ENCODE measurements at regions not wholly inside any gene's neighbourhood (a gene's known extent, or its start where the extent isn't known, plus 50 kb on each side); places are given as distances from the start of the nearest gene placed in this dataset.

DNA sequence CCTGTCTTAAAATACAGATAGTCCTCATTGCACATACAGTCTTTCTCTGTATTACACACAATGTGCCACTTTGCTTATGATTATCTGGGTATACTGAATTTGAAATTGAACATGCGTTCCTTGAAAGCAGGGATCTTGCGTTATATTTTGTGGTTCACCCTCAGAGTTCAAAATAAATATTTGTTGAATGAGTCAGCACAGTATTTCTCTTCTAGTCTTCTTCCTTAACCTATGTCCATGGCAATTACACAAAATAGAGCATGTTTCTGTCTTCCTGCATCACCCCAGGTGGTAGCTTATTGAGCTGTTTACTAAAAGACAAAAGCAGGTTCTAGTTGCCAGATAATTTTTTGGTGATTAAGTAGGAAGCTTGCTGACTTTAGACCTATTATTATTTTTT is 272.9 kb upstream of the FERMT1 start:
- ATAC-seq (no peak), DNase-seq (ENCODE audit: low spot score) (no peak)
- Mint-ChIP-seq H3K4me1 (peaks cover 37% of the 10 kb centered on the region), H3K36me3 (no peaks in the 10 kb centered on the region), H3K4me3 (no peak overlapping the region), H3K9me3 (peaks cover 3% of the 10 kb centered on the region; the same call in 1 of the 2 replicates), H3K27ac (no peak overlapping the region), H3K27me3 (ENCODE audit: low read depth) (no peaks in the 10 kb centered on the region)
- TF ChIP-seq HMGA2 (CRISPR knock-in tag; IDR thresholded peaks at IDR 0.05) (no peak), NR2C2 (CRISPR knock-in tag; IDR thresholded peaks at IDR 0.05) (no peak), FOXK1 (CRISPR knock-in tag; IDR thresholded peaks at IDR 0.05) (no peak), OVOL2 (CRISPR knock-in tag; IDR thresholded peaks at IDR 0.05; ENCODE audit: borderline replicate concordance) (no peak), GABPB1 (CRISPR knock-in tag; IDR thresholded peaks at IDR 0.05) (no peak), CREM (CRISPR knock-in tag; IDR thresholded peaks at IDR 0.05) (no peak), SOX15 (CRISPR knock-in tag; IDR thresholded peaks at IDR 0.05) (no peak), ZNF317 (CRISPR knock-in tag; IDR thresholded peaks at IDR 0.05; ENCODE audit: borderline replicate concordance, low read depth) (no peak), ZNF423 (CRISPR knock-in tag; IDR thresholded peaks at IDR 0.05) (no peak), ZNF671 (CRISPR knock-in tag; IDR thresholded peaks at IDR 0.05) (no peak), JAZF1 (CRISPR knock-in tag; IDR thresholded peaks at IDR 0.05) (no peak), GRHL2 (CRISPR knock-in tag; IDR thresholded peaks at IDR 0.05; ENCODE audit: insufficient replicate concordance, severe bottlenecking) (no peak)
- TF ChIP-seq, protein P1, sequence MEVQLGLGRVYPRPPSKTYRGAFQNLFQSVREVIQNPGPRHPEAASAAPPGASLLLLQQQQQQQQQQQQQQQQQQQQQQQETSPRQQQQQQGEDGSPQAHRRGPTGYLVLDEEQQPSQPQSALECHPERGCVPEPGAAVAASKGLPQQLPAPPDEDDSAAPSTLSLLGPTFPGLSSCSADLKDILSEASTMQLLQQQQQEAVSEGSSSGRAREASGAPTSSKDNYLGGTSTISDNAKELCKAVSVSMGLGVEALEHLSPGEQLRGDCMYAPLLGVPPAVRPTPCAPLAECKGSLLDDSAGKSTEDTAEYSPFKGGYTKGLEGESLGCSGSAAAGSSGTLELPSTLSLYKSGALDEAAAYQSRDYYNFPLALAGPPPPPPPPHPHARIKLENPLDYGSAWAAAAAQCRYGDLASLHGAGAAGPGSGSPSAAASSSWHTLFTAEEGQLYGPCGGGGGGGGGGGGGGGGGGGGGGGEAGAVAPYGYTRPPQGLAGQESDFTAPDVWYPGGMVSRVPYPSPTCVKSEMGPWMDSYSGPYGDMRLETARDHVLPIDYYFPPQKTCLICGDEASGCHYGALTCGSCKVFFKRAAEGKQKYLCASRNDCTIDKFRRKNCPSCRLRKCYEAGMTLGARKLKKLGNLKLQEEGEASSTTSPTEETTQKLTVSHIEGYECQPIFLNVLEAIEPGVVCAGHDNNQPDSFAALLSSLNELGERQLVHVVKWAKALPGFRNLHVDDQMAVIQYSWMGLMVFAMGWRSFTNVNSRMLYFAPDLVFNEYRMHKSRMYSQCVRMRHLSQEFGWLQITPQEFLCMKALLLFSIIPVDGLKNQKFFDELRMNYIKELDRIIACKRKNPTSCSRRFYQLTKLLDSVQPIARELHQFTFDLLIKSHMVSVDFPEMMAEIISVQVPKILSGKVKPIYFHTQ (CRISPR knock-in tag; IDR thresholded peaks at IDR 0.05) = no peak
- TF ChIP-seq, protein P2, sequence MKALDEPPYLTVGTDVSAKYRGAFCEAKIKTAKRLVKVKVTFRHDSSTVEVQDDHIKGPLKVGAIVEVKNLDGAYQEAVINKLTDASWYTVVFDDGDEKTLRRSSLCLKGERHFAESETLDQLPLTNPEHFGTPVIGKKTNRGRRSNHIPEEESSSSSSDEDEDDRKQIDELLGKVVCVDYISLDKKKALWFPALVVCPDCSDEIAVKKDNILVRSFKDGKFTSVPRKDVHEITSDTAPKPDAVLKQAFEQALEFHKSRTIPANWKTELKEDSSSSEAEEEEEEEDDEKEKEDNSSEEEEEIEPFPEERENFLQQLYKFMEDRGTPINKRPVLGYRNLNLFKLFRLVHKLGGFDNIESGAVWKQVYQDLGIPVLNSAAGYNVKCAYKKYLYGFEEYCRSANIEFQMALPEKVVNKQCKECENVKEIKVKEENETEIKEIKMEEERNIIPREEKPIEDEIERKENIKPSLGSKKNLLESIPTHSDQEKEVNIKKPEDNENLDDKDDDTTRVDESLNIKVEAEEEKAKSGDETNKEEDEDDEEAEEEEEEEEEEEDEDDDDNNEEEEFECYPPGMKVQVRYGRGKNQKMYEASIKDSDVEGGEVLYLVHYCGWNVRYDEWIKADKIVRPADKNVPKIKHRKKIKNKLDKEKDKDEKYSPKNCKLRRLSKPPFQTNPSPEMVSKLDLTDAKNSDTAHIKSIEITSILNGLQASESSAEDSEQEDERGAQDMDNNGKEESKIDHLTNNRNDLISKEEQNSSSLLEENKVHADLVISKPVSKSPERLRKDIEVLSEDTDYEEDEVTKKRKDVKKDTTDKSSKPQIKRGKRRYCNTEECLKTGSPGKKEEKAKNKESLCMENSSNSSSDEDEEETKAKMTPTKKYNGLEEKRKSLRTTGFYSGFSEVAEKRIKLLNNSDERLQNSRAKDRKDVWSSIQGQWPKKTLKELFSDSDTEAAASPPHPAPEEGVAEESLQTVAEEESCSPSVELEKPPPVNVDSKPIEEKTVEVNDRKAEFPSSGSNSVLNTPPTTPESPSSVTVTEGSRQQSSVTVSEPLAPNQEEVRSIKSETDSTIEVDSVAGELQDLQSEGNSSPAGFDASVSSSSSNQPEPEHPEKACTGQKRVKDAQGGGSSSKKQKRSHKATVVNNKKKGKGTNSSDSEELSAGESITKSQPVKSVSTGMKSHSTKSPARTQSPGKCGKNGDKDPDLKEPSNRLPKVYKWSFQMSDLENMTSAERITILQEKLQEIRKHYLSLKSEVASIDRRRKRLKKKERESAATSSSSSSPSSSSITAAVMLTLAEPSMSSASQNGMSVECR (CRISPR knock-in tag; IDR thresholded peaks at IDR 0.05; ENCODE audit: borderline replicate concordance) = no peak
- TF ChIP-seq, protein P3, sequence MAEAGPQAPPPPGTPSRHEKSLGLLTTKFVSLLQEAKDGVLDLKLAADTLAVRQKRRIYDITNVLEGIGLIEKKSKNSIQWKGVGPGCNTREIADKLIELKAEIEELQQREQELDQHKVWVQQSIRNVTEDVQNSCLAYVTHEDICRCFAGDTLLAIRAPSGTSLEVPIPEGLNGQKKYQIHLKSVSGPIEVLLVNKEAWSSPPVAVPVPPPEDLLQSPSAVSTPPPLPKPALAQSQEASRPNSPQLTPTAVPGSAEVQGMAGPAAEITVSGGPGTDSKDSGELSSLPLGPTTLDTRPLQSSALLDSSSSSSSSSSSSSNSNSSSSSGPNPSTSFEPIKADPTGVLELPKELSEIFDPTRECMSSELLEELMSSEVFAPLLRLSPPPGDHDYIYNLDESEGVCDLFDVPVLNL (CRISPR knock-in tag; IDR thresholded peaks at IDR 0.05; ENCODE audit: borderline replicate concordance, low read depth) = no peak
- TF ChIP-seq, protein P4, sequence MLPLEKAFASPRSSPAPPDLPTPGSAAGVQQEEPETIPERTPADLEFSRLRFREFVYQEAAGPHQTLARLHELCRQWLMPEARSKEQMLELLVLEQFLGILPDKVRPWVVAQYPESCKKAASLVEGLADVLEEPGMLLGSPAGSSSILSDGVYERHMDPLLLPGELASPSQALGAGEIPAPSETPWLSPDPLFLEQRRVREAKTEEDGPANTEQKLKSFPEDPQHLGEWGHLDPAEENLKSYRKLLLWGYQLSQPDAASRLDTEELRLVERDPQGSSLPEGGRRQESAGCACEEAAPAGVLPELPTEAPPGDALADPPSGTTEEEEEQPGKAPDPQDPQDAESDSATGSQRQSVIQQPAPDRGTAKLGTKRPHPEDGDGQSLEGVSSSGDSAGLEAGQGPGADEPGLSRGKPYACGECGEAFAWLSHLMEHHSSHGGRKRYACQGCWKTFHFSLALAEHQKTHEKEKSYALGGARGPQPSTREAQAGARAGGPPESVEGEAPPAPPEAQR (CRISPR knock-in tag; IDR thresholded peaks at IDR 0.05) = no peak
- ChIA-PET CTCF (interaction anchor here (4.4 kb wide), 1 partner anchor 14 kb away, joined by 30 read pairs; no protein-coding TSS in a partner anchor), POLR2A (no interaction called here)

DNA sequence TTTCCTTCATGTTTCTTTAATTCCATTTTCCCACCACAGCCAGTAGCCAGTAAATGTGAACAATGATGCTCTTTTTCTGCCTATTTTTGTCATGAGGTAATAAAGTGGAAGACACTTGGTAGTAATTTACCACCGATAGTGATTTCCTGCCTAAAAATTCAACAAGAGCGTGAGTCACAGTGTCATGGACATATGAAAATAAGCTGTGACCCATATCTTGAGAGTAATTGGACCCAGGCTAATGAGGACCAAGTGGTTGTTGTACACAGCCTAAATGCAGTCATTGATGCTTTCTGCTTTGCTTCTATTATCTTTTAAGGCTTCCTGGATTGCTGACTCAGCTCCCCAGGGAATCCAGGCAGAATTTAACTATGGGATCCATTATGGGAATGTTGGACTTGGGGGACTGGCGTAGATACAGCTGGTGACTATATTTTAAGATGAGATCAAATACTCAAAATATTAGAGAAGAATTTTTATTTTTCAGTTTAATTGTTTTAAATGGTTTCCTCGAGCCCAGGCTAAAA is 265.9 kb upstream of the FERMT1 start:
- DNase-seq (ENCODE audit: low spot score) = no peak
- CTCF ChIA-PET = no interaction called here
- TF ChIP-seq FOXK1 (CRISPR knock-in tag; IDR thresholded peaks at IDR 0.05) = no peak
- TF ChIP-seq, protein P5, sequence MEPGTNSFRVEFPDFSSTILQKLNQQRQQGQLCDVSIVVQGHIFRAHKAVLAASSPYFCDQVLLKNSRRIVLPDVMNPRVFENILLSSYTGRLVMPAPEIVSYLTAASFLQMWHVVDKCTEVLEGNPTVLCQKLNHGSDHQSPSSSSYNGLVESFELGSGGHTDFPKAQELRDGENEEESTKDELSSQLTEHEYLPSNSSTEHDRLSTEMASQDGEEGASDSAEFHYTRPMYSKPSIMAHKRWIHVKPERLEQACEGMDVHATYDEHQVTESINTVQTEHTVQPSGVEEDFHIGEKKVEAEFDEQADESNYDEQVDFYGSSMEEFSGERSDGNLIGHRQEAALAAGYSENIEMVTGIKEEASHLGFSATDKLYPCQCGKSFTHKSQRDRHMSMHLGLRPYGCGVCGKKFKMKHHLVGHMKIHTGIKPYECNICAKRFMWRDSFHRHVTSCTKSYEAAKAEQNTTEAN (CRISPR knock-in tag; IDR thresholded peaks at IDR 0.05) = no peak
- no peak for TF ChIP-seq CBFB (CRISPR knock-in tag; IDR thresholded peaks at IDR 0.05; ENCODE audit: low read depth)
- no peak for TF ChIP-seq ZBTB21 (CRISPR knock-in tag; IDR thresholded peaks at IDR 0.05; ENCODE audit: borderline replicate concordance)
- TF ChIP-seq ZNF232 (CRISPR knock-in tag; IDR thresholded peaks at IDR 0.05) = no peak
- TF ChIP-seq, protein P2 (CRISPR knock-in tag; IDR thresholded peaks at IDR 0.05; ENCODE audit: borderline replicate concordance) = no peak

More for the DNA sequence above, 265.9 kb upstream of the FERMT1 start:
- Mint-ChIP-seq H3K4me3 (no peak overlapping the region), H3K4me1 (0 out of 2 replicates have a peak, but pooled peaks cover 6% of the 10 kb centered on the region), H3K27ac (no peak overlapping the region), H3K36me3 (no peaks in the 10 kb centered on the region), H3K27me3 (ENCODE audit: low read depth) (no peaks in the 10 kb centered on the region), H3K9me3 (peaks cover 18% of the 10 kb centered on the region; the same call in 1 of the 2 replicates)
- ATAC-seq = no peak
- POLR2A ChIA-PET = no interaction called here
